GM23338 (cell line): ENCODE measurements at regions not wholly inside any gene's neighbourhood (a gene's known extent, or its start where the extent isn't known, plus 50 kb on each side); places are given as distances from the start of the nearest gene placed in this dataset.

ENCODE experiments used
- ATAC-seq: fragments of 200-7000 bp; cut with Tn5 transposase; 3 replicates; pipeline ENCODE4 v1.9.1; 2020
- DNase-seq: peaks from one replicate; pipeline ENCODE4 v3.0.0-alpha.2; 2015; ENCODE audit warnings: low spot score
- H2AFZ ChIP-seq: fragments of 200-600 bp; sonication (generic); 2 replicates; pipeline ENCODE4 v1.8.0; 2016; ENCODE audit warnings: antibody characterized with exemption, mild to moderate bottlenecking, moderate library complexity
- H3F3A ChIP-seq: fragments of 200-600 bp; sonication (generic); replicated peaks from 2 replicates; pipeline ENCODE4 v1.8.0; 2017; ENCODE audit warnings: antibody characterized with exemption, mixed run types, low read depth
- H3K27ac ChIP-seq: fragments of 200-600 bp; sonication (generic); 2 replicates; pipeline ENCODE4 v1.6.1; 2016; ENCODE audit warnings: low read depth
- H3K27me3 ChIP-seq: fragments of 200-600 bp; sonication (generic); 2 replicates; pipeline ENCODE4 v1.8.0; 2016; ENCODE audit warnings: mild to moderate bottlenecking, mixed run types, moderate library complexity; ENCODE audit not compliant: insufficient read depth
- H3K36me3 ChIP-seq: fragments of 200-600 bp; sonication (generic); 2 replicates; pipeline ENCODE4 v1.8.0; 2016; ENCODE audit warnings: mild to moderate bottlenecking; ENCODE audit not compliant: insufficient read depth
- H3K4me1 ChIP-seq: fragments of 200-600 bp; sonication (generic); 2 replicates; pipeline ENCODE4 v1.8.0; 2016; ENCODE audit warnings: mild to moderate bottlenecking, moderate library complexity; ENCODE audit not compliant: insufficient read depth
- H3K4me2 ChIP-seq: fragments of 200-600 bp; sonication (generic); 2 replicates; pipeline ENCODE4 v1.7.1; 2017; ENCODE audit warnings: mixed run types
- H3K4me3 ChIP-seq: fragments of 200-600 bp; sonication (generic); 2 replicates; pipeline ENCODE4 v1.6.1; 2016; ENCODE audit warnings: mixed run types
- H3K79me2 ChIP-seq: fragments of 200-600 bp; sonication (generic); replicated peaks from 2 replicates; pipeline ENCODE4 v1.8.0; 2017; ENCODE audit warnings: mild to moderate bottlenecking; ENCODE audit not compliant: insufficient read depth
- H3K9me2 ChIP-seq: fragments of 200-600 bp; sonication (generic); 2 replicates; pipeline ENCODE4 v1.8.0; 2017; ENCODE audit not compliant: insufficient read depth
- H4K20me1 ChIP-seq: fragments of 200-600 bp; sonication (generic); replicated peaks from 2 replicates; pipeline ENCODE4 v1.8.0; 2017; ENCODE audit warnings: mild to moderate bottlenecking; ENCODE audit not compliant: insufficient read depth
- H3K27ac Mint-ChIP-seq: 2 replicates; pipeline ENCODE4 v1.8.0; 2020; ENCODE audit warnings: inconsistent platforms, mild to moderate bottlenecking, moderate library complexity, mixed read lengths
- H3K27me3 Mint-ChIP-seq: 3 replicates; pipeline ENCODE4 v1.8.0; 2022; ENCODE audit warnings: low read depth, mild to moderate bottlenecking, moderate library complexity, mixed read lengths, inconsistent platforms; ENCODE audit not compliant: insufficient read depth, poor library complexity
- H3K36me3 Mint-ChIP-seq: 3 replicates; pipeline ENCODE4 v1.8.0; 2021; ENCODE audit warnings: low read depth, mild to moderate bottlenecking, inconsistent platforms, moderate library complexity, mixed read lengths
- H3K4me1 Mint-ChIP-seq: 3 replicates; pipeline ENCODE4 v1.8.0; 2020; ENCODE audit warnings: mild to moderate bottlenecking, inconsistent platforms, mixed read lengths
- H3K4me3 Mint-ChIP-seq: 3 replicates; pipeline ENCODE4 v1.8.0; 2021; ENCODE audit warnings: moderate library complexity, mild to moderate bottlenecking, inconsistent platforms, mixed read lengths
- H3K9me3 Mint-ChIP-seq: 3 replicates; pipeline ENCODE4 v1.8.0; 2020; ENCODE audit warnings: moderate library complexity, mild to moderate bottlenecking, inconsistent platforms, mixed read lengths
- CTCF ChIP-seq, 2 experiments: fragments of 200-600 bp in 1 of 2; sonication (generic) in 1 of 2; conservative IDR thresholded peaks; 2 replicates each; pipeline versions ENCODE4 v1.5.1 to v1.6.1; 2016 to 2017; ENCODE audit warnings: antibody characterized with exemption in 2 of 2, low read depth in 2 of 2, mild to moderate bottlenecking in 2 of 2, moderate library complexity in 1 of 2
- EZH2phosphoT487 ChIP-seq: fragments of 200-600 bp; sonication (generic); IDR thresholded peaks from one replicate; pipeline ENCODE4 v1.8.1; 2018; ENCODE audit warnings: antibody characterized with exemption; ENCODE audit not compliant: unreplicated experiment
- JUNB ChIP-seq: IDR thresholded peaks from one replicate; pipeline ENCODE4 v1.6.1; 2016; ENCODE audit warnings: antibody characterized with exemption; ENCODE audit not compliant: unreplicated experiment
- NANOG ChIP-seq: IDR thresholded peaks from 2 replicates; pipeline ENCODE4 v1.6.1; 2016; ENCODE audit warnings: antibody characterized with exemption, borderline replicate concordance
- POLR2AphosphoS5 ChIP-seq: IDR thresholded peaks from 2 replicates; pipeline ENCODE4 v1.6.1; 2016; ENCODE audit warnings: antibody characterized with exemption, low read depth
- REST ChIP-seq: IDR thresholded peaks from one replicate; pipeline ENCODE4 v1.6.1; 2018; ENCODE audit warnings: antibody characterized with exemption; ENCODE audit not compliant: unreplicated experiment
- ZNF114 ChIP-seq: fragments of 250-450 bp; sonication (Bioruptor Pico); IDR thresholded peaks from 2 replicates; pipeline ENCODE4 v1.5.0; 2020; ENCODE audit warnings: mild to moderate bottlenecking, moderate library complexity
- ZNF331 ChIP-seq: fragments of 250-450 bp; sonication (Bioruptor Pico); IDR thresholded peaks from 2 replicates; pipeline ENCODE4 v1.5.0; 2020; ENCODE audit warnings: low read depth, mild to moderate bottlenecking, moderate library complexity
- TF ChIP-seq, protein P1 (sequence below): IDR thresholded peaks from 2 replicates; pipeline ENCODE4 v1.6.1; 2016; ENCODE audit warnings: antibody characterized with exemption
- TF ChIP-seq, protein P2 (sequence below): fragments of 250-450 bp; sonication (Bioruptor Pico); IDR thresholded peaks from 2 replicates; pipeline ENCODE4 v1.5.0; 2020; ENCODE audit warnings: mild to moderate bottlenecking, moderate library complexity

- TF ChIP-seq REST = no peak
- TF ChIP-seq, protein P1, sequence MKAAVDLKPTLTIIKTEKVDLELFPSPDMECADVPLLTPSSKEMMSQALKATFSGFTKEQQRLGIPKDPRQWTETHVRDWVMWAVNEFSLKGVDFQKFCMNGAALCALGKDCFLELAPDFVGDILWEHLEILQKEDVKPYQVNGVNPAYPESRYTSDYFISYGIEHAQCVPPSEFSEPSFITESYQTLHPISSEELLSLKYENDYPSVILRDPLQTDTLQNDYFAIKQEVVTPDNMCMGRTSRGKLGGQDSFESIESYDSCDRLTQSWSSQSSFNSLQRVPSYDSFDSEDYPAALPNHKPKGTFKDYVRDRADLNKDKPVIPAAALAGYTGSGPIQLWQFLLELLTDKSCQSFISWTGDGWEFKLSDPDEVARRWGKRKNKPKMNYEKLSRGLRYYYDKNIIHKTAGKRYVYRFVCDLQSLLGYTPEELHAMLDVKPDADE = no peak
- no peak for TF ChIP-seq EZH2phosphoT487
- no peak for TF ChIP-seq JUNB
- no peak for TF ChIP-seq ZNF114 (CRISPR knock-in tag)
- TF ChIP-seq NANOG = no peak
- no peak for TF ChIP-seq CTCF (conservative IDR thresholded peaks at IDR 0.05; ENCODE audit: low read depth in 2 of 2)
- no peak for TF ChIP-seq ZNF331 (CRISPR knock-in tag)
Observed at GRCh38 chr5:53357439-53357838, 123.0 kb upstream of the FST start (continued).

- DNase-seq = no peak
- Mint-ChIP-seq H3K27me3 (no peaks in the 10 kb centered on the region), H3K4me1 (peaks cover 3% of the 10 kb centered on the region; the same call in 2 of the 3 replicates), H3K9me3 (no peaks in the 10 kb centered on the region), H3K36me3 (no peaks in the 10 kb centered on the region), H3K27ac (no peak overlapping the region), H3K4me3 (no peak overlapping the region)
- no peak for ATAC-seq
- Histone ChIP-seq H3K27me3 (no peaks in the 10 kb centered on the region), H3K9me2 (no peaks in the 10 kb centered on the region), H3K4me1 (no peaks in the 10 kb centered on the region), H3F3A (no peaks in the 10 kb centered on the region), H2AFZ (no peak overlapping the region), H3K4me2 (no peak overlapping the region), H3K27ac (no peak overlapping the region), H4K20me1 (no peaks in the 10 kb centered on the region), H3K79me2 (no peaks in the 10 kb centered on the region), H3K36me3 (no peaks in the 10 kb centered on the region), H3K4me3 (no peak overlapping the region)
- TF ChIP-seq NANOG (no peak), CTCF (conservative IDR thresholded peaks at IDR 0.05; ENCODE audit: low read depth in 2 of 2) (no peak), ZNF114 (CRISPR knock-in tag) (no peak), EZH2phosphoT487 (no peak), POLR2AphosphoS5 (no peak)
- TF ChIP-seq, protein P2, sequence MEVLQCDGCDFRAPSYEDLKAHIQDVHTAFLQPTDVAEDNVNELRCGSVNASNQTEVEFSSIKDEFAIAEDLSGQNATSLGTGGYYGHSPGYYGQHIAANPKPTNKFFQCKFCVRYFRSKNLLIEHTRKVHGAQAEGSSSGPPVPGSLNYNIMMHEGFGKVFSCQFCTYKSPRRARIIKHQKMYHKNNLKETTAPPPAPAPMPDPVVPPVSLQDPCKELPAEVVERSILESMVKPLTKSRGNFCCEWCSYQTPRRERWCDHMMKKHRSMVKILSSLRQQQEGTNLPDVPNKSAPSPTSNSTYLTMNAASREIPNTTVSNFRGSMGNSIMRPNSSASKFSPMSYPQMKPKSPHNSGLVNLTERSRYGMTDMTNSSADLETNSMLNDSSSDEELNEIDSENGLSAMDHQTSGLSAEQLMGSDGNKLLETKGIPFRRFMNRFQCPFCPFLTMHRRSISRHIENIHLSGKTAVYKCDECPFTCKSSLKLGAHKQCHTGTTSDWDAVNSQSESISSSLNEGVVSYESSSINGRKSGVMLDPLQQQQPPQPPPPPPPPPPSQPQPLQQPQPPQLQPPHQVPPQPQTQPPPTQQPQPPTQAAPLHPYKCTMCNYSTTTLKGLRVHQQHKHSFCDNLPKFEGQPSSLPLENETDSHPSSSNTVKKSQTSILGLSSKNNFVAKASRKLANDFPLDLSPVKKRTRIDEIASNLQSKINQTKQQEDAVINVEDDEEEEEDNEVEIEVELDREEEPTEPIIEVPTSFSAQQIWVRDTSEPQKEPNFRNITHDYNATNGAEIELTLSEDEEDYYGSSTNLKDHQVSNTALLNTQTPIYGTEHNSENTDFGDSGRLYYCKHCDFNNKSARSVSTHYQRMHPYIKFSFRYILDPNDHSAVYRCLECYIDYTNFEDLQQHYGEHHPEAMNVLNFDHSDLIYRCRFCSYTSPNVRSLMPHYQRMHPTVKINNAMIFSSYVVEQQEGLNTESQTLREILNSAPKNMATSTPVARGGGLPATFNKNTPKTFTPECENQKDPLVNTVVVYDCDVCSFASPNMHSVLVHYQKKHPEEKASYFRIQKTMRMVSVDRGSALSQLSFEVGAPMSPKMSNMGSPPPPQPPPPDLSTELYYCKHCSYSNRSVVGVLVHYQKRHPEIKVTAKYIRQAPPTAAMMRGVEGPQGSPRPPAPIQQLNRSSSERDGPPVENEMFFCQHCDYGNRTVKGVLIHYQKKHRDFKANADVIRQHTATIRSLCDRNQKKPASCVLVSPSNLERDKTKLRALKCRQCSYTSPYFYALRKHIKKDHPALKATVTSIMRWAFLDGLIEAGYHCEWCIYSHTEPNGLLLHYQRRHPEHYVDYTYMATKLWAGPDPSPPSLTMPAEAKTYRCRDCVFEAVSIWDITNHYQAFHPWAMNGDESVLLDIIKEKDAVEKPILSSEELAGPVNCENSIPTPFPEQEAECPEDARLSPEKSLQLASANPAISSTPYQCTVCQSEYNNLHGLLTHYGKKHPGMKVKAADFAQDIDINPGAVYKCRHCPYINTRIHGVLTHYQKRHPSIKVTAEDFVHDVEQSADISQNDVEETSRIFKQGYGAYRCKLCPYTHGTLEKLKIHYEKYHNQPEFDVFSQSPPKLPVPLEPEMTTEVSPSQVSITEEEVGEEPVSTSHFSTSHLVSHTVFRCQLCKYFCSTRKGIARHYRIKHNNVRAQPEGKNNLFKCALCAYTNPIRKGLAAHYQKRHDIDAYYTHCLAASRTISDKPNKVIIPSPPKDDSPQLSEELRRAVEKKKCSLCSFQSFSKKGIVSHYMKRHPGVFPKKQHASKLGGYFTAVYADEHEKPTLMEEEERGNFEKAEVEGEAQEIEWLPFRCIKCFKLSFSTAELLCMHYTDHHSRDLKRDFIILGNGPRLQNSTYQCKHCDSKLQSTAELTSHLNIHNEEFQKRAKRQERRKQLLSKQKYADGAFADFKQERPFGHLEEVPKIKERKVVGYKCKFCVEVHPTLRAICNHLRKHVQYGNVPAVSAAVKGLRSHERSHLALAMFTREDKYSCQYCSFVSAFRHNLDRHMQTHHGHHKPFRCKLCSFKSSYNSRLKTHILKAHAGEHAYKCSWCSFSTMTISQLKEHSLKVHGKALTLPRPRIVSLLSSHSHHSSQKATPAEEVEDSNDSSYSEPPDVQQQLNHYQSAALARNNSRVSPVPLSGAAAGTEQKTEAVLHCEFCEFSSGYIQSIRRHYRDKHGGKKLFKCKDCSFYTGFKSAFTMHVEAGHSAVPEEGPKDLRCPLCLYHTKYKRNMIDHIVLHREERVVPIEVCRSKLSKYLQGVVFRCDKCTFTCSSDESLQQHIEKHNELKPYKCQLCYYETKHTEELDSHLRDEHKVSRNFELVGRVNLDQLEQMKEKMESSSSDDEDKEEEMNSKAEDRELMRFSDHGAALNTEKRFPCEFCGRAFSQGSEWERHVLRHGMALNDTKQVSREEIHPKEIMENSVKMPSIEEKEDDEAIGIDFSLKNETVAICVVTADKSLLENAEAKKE (CRISPR knock-in tag) = no peak
Observed at GRCh38 chr5:53358794-53359193, 121.6 kb upstream of the FST start.
